ENCODE measurements at regions not wholly inside any gene's neighbourhood (a gene's known extent, or its start where the extent isn't known, plus 50 kb on each side); places are given as distances from the start of the nearest gene placed in this dataset.
"Not testable (repeated sequence)": the region's sequence is repeated elsewhere in the genome, so short reads cannot be mapped to it uniquely, and the experiment has no call there.

DNA sequence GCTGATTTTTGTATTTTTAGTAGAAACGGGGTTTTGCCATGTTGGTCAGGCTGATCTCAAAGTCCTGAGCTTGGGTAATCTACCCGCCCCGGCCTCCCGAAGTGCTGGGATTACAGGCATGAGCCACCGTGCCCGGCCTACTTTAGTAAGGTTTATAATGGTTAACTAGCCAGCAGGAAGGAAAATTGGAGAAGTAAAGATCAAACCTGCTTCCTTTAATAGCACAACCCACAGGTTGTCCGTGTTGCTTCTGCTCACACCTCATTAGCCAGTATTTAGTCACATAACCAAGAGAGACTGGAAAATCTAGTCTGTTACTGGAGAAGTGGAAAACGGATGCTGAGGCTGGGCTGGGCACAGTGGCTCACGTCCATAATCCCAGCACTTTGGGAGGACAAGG is 51.9 kb upstream of the TBL1XR1 start:
- Histone ChIP-seq H3K27ac (ENCODE audit: low read depth, low read length) (no peak overlapping the region), H3K27me3 (ENCODE audit: control insufficient read depth in 3 of 3, insufficient read depth in 3 of 3, low read length in 3 of 3) (no peaks in the 10 kb centered on the region), H3K4me1 (ENCODE audit: control insufficient read depth in 3 of 3, insufficient read depth in 3 of 3, low read length in 3 of 3) (peaks cover 0 to 2% (median 0%) of the 10 kb centered on the region in 3 donors), H3K36me3 (ENCODE audit: control insufficient read depth in 3 of 3, insufficient read depth in 3 of 3, low read length in 3 of 3) (no peaks in the 10 kb centered on the region), H3K9ac (ENCODE audit: low read depth in 1 of 3, low read length in 3 of 3) (no peak overlapping the region), H3K9me3 (ENCODE audit: control insufficient read depth in 3 of 3, low read length in 3 of 3) (no peaks in the 10 kb centered on the region), H3K4me3 (ENCODE audit: low read length in 3 of 3) (no peak overlapping the region)

DNA sequence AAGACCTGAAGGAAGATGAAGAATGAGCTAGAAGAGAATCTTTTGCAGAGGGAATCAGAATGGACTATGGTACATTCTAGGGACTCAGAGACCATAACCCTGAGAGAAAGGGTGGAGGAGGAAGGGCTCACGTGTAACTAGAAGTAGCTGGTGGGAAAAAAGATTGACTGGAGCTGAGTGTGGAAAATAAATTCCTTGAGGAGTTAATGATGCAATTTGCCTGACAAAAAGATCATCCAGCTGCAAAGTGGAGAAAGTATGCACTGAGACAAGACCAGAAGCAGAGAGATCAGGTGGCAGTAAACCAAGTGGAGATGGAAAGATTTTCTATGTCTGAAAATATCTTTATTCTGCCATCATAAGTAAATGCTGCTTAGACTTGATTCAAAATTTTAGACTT is 52.9 kb upstream of the TBL1XR1 start:
- Histone ChIP-seq H3K36me3 (ENCODE audit: control insufficient read depth in 3 of 3, insufficient read depth in 3 of 3, low read length in 3 of 3) (no peaks in the 10 kb centered on the region), H3K27me3 (ENCODE audit: control insufficient read depth in 3 of 3, insufficient read depth in 3 of 3, low read length in 3 of 3) (no peaks in the 10 kb centered on the region), H3K4me1 (ENCODE audit: control insufficient read depth in 3 of 3, insufficient read depth in 3 of 3, low read length in 3 of 3) (peaks cover 0 to 2% (median 0%) of the 10 kb centered on the region in 3 donors), H3K9me3 (ENCODE audit: control insufficient read depth in 3 of 3, low read length in 3 of 3) (no peaks in the 10 kb centered on the region), H3K4me3 (ENCODE audit: low read length in 3 of 3) (no peak overlapping the region), H3K9ac (ENCODE audit: low read depth in 1 of 3, low read length in 3 of 3) (no peak overlapping the region), H3K27ac (ENCODE audit: low read depth, low read length) (no peak overlapping the region)

DNA sequence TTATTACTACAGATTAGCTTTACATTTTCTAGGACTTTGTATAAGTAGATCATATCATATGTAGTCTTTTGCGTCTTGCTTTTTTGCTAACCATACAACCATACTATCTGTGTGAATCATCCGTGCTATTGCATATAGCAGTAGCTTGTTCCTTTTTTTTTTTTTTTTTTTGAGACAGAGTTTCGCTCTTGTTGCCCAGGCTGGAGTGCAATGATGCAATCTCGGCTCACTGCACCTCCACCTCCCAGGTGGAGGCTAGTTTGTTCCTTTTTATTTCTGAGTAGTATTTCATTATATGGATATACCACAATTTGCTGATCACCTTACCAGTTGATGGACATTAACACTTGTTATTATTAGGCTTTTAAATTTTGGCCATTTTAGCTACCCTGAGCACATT is 54.5 kb upstream of the TBL1XR1 start:
- Histone ChIP-seq H3K9ac (ENCODE audit: low read depth in 1 of 3, low read length in 3 of 3) (no peak overlapping the region), H3K27me3 (ENCODE audit: control insufficient read depth in 3 of 3, insufficient read depth in 3 of 3, low read length in 3 of 3) (no peaks in the 10 kb centered on the region), H3K36me3 (ENCODE audit: control insufficient read depth in 3 of 3, insufficient read depth in 3 of 3, low read length in 3 of 3) (no peaks in the 10 kb centered on the region), H3K27ac (ENCODE audit: low read depth, low read length) (no peak overlapping the region), H3K4me3 (ENCODE audit: low read length in 3 of 3) (no peak overlapping the region), H3K9me3 (ENCODE audit: control insufficient read depth in 3 of 3, low read length in 3 of 3) (no peaks in the 10 kb centered on the region), H3K4me1 (ENCODE audit: control insufficient read depth in 3 of 3, insufficient read depth in 3 of 3, low read length in 3 of 3) (peaks cover 0 to 2% (median 0%) of the 10 kb centered on the region in 3 donors)

DNA sequence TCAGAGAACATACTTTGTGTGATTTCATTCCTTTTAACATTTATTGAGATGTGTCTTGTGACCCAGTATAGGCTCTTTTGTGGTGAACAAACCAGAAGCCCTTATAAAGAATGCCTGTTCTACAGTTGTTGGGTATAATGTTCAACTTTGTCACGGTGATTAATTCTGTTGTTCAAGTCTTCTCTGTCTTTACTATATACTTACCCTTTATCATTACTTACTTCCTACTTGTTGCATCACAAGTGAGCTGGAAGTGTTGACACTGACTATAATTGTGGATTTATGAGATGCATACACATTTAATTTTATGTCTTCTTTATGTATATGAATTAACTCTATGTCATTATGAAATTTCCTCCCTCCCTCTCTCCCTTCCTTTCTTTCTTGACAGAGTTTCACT is 59.7 kb upstream of the TBL1XR1 start:
- H3K36me3 ChIP-seq (ENCODE audit: control insufficient read depth in 3 of 3, insufficient read depth in 3 of 3, low read length in 3 of 3) = no peaks in the 10 kb centered on the region
- no peak overlapping the region for H3K27ac ChIP-seq (ENCODE audit: low read depth, low read length)
- no peak overlapping the region for H3K4me3 ChIP-seq (ENCODE audit: low read length in 3 of 3)
- H3K4me1 ChIP-seq (ENCODE audit: control insufficient read depth in 3 of 3, insufficient read depth in 3 of 3, low read length in 3 of 3) = no peaks in the 10 kb centered on the region
- H3K27me3 ChIP-seq (ENCODE audit: control insufficient read depth in 3 of 3, insufficient read depth in 3 of 3, low read length in 3 of 3) = no peaks in the 10 kb centered on the region
- H3K9ac ChIP-seq (ENCODE audit: low read depth in 1 of 3, low read length in 3 of 3) = no peak overlapping the region
- H3K9me3 ChIP-seq (ENCODE audit: control insufficient read depth in 3 of 3, low read length in 3 of 3) = no peaks in the 10 kb centered on the region

DNA sequence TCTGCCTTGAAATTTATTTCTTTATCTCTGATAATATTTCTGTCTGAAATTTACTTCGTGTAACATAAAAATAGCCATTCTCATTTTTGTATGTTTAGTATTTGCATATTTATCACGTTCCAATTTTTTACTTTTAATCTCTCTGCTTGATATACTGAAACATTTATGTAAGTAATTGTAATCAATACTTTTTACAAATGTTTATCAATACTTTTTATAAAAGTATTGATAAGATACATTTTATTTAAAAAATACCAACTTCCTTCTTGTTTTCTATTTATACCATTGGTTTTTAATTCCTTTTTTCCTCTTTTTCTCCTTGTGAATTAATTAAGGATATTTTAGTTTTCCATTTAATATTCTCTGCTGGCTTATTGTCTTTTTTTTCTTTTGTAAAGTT is 60.3 kb upstream of the TBL1XR1 start:
- H3K4me1 ChIP-seq (ENCODE audit: control insufficient read depth in 3 of 3, insufficient read depth in 3 of 3, low read length in 3 of 3) = no peaks in the 10 kb centered on the region

DNA sequence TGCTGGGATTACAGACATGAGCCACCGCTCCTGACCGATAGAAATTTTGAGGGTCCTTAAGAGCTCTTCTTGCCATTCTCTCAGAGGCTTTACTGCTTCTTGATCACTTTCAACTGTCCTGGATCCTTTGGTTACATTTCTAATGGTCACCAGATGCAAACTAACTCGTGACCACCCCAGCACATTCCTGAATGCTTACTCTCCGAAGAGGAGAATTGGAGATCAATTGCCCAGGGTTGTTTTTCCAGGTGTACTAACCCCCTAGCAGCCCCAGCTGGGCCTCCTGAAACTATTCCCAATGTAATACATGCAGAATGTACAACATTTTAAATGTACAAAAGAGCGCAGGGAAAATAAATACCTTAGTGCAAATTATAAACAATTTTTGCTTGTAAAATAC is 65.1 kb upstream of the TBL1XR1 start:
- no peaks in the 10 kb centered on the region for H3K9me3 ChIP-seq (ENCODE audit: control insufficient read depth in 3 of 3, low read length in 3 of 3)
- H3K4me3 ChIP-seq (ENCODE audit: low read length in 3 of 3) = no peak overlapping the region
- no peaks in the 10 kb centered on the region for H3K27me3 ChIP-seq (ENCODE audit: control insufficient read depth in 3 of 3, insufficient read depth in 3 of 3, low read length in 3 of 3)
- no peak overlapping the region for H3K9ac ChIP-seq (ENCODE audit: low read depth in 1 of 3, low read length in 3 of 3)
- no peaks in the 10 kb centered on the region for H3K36me3 ChIP-seq (ENCODE audit: control insufficient read depth in 3 of 3, insufficient read depth in 3 of 3, low read length in 3 of 3)
- H3K4me1 ChIP-seq (ENCODE audit: control insufficient read depth in 3 of 3, insufficient read depth in 3 of 3, low read length in 3 of 3) = peaks cover 0 to 3% (median 0%) of the 10 kb centered on the region in 3 donors
- no peak overlapping the region for H3K27ac ChIP-seq (ENCODE audit: low read depth, low read length)

More for the DNA sequence above, 60.3 kb upstream of the TBL1XR1 start:
- H3K27ac ChIP-seq (ENCODE audit: low read depth, low read length) = no peak overlapping the region
- no peak overlapping the region for H3K4me3 ChIP-seq (ENCODE audit: low read length in 3 of 3)
- no peaks in the 10 kb centered on the region for H3K9me3 ChIP-seq (ENCODE audit: control insufficient read depth in 3 of 3, low read length in 3 of 3)
- no peak overlapping the region for H3K9ac ChIP-seq (ENCODE audit: low read depth in 1 of 3, low read length in 3 of 3)
- no peaks in the 10 kb centered on the region for H3K36me3 ChIP-seq (ENCODE audit: control insufficient read depth in 3 of 3, insufficient read depth in 3 of 3, low read length in 3 of 3)
- no peaks in the 10 kb centered on the region for H3K27me3 ChIP-seq (ENCODE audit: control insufficient read depth in 3 of 3, insufficient read depth in 3 of 3, low read length in 3 of 3)

DNA sequence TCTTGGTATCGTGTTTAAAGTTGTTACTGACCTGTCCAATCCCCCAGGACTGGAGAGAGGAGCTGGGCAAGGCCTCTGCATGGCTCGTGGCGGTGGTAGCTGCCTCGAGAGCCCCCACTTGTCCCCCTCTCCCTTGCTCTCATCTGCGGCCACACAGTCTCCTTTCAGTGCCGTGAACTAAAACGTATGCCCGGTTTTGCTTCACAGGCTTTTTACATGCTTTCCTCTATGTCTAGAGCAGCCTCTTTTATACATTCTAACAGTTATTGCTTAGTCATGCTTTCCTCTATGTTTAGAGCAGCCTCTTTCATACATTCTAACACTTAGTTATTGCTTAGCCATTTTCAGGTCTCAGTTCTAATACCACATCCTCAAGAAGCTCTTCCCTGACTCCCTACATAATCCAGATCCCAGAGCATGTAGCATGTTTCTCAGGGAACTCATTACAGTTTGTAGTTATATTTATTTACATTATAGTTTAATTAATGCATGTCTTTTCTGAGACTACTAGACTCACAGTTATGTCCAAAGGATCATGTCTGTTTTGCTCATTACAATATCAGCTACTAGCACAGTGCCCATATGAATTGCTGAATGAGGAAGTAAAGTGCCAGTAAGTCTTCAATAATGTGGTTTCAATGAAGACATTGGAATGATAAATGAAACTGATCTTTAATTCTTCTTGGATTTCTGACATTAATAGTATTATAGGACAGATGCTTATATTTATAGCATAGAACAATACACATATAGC is 66.5 kb upstream of the TBL1XR1 start:
- Histone ChIP-seq H3K9me3 (ENCODE audit: control insufficient read depth in 3 of 3, low read length in 3 of 3) (no peaks in the 10 kb centered on the region), H3K4me1 (ENCODE audit: control insufficient read depth in 3 of 3, insufficient read depth in 3 of 3, low read length in 3 of 3) (peaks cover 0 to 3% (median 0%) of the 10 kb centered on the region in 3 donors), H3K27ac (ENCODE audit: low read depth, low read length) (no peak overlapping the region), H3K9ac (ENCODE audit: low read depth in 1 of 3, low read length in 3 of 3) (no peak overlapping the region), H3K27me3 (ENCODE audit: control insufficient read depth in 3 of 3, insufficient read depth in 3 of 3, low read length in 3 of 3) (no peaks in the 10 kb centered on the region), H3K36me3 (ENCODE audit: control insufficient read depth in 3 of 3, insufficient read depth in 3 of 3, low read length in 3 of 3) (no peaks in the 10 kb centered on the region), H3K4me3 (ENCODE audit: low read length in 3 of 3) (no peak overlapping the region)

DNA sequence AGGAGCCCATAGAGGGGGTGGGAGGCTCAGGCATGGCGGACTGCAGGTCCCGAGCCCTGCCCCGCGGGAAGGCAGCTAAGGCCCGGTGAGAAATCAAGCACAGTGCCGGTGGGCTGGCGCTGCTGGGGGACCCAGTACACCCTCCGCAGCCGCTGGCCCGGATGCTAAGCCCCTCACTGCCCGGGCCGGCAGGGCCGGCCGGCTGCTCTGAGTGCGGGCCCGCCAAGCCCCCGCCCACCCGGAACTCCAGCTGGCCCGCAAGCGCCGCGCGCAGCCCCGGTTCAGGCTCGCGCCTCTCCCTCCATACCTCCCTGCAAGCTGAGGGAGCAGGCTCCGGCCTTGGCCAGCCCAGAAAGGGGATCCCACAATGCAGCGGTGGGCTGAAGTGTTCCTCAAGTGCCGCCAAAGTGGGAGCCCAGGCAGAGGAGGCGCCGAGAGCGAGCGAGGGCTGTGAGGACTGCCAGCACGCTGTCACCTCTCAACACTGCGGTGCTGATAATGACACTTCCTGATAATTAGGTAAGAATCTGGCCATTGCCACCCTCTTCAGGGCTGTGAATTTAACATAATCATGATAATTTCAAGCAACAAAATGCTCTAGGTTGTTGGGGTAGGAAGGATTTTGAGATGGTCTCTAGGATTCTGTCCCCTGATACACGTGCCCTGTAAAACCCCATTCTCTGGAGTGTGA is 74.7 kb upstream of the TBL1XR1 start:
- not testable (repeated sequence) for H3K27ac ChIP-seq (ENCODE audit: low read depth, low read length); H3K27me3 ChIP-seq (ENCODE audit: control insufficient read depth in 3 of 3, insufficient read depth in 3 of 3, low read length in 3 of 3); H3K36me3 ChIP-seq (ENCODE audit: control insufficient read depth in 3 of 3, insufficient read depth in 3 of 3, low read length in 3 of 3); H3K9me3 ChIP-seq (ENCODE audit: control insufficient read depth in 3 of 3, low read length in 3 of 3); H3K9ac ChIP-seq (ENCODE audit: low read depth in 1 of 3, low read length in 3 of 3); H3K4me1 ChIP-seq (ENCODE audit: control insufficient read depth in 3 of 3, insufficient read depth in 3 of 3, low read length in 3 of 3); H3K4me3 ChIP-seq (ENCODE audit: low read length in 3 of 3)

DNA sequence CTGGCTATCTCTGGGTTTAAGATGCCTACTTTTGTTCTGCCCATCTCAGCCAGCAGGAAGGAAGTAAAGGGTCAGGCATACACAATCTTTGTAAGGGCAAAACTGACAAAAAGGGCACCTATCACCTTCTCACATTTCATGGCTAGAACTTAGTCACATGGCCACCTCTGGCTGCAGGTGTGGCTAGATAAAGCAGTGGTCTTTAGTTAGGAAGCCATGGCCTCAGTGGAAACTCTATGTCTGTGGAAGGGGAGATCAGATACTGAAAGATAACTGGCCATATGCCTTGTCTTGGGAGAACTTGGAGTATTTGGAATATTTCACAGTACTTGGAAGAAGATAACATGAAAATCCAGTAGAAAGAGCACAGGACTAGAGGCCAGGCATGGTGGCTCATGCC is 80.7 kb upstream of the TBL1XR1 start:
- H3K27me3 ChIP-seq (ENCODE audit: control insufficient read depth in 3 of 3, insufficient read depth in 3 of 3, low read length in 3 of 3) = no peaks in the 10 kb centered on the region
- no peak overlapping the region for H3K9ac ChIP-seq (ENCODE audit: low read depth in 1 of 3, low read length in 3 of 3)
- no peak overlapping the region for H3K4me3 ChIP-seq (ENCODE audit: low read length in 3 of 3)
- H3K9me3 ChIP-seq (ENCODE audit: control insufficient read depth in 3 of 3, low read length in 3 of 3) = no peaks in the 10 kb centered on the region
- H3K4me1 ChIP-seq (ENCODE audit: control insufficient read depth in 3 of 3, insufficient read depth in 3 of 3, low read length in 3 of 3) = no peaks in the 10 kb centered on the region
- H3K36me3 ChIP-seq (ENCODE audit: control insufficient read depth in 3 of 3, insufficient read depth in 3 of 3, low read length in 3 of 3) = no peaks in the 10 kb centered on the region
- no peak overlapping the region for H3K27ac ChIP-seq (ENCODE audit: low read depth, low read length)

DNA sequence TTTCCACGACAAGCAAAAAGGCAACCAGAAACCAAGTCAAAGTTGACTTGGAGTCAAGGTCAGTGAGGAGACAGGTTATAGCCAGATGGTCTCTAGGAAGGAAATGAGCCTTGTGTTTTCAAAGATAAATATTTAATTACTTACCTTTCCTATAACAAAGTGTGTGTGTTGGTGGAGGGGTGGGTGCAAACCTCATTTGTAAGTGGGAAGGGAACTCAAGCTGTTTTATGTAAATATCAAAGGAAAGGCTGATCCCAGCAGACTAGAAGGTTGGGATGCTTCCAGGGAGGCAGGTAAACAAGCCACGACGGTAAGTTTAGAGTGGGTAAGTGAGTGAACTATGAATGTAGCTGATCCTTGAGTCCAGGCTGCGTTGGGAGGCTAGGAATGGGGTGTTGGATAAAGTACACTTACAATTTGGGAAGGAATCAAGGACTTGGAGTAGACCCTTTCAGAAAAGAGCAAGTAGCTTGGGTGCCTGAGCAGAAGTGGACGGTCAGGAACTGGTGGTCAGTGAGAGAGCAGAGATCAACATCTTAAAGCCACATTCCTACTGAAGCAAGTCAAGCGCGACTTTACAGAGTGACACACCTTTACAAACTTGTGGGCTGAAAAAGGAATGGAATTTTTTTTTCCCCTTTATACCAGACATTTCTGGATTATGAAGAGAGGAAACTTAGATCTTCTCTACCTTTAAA is 82.0 kb upstream of the TBL1XR1 start:
- no peak overlapping the region for H3K27ac ChIP-seq (ENCODE audit: low read depth, low read length)
- H3K9me3 ChIP-seq (ENCODE audit: control insufficient read depth in 3 of 3, low read length in 3 of 3) = no peaks in the 10 kb centered on the region
- H3K9ac ChIP-seq (ENCODE audit: low read depth in 1 of 3, low read length in 3 of 3) = no peak overlapping the region
- H3K27me3 ChIP-seq (ENCODE audit: control insufficient read depth in 3 of 3, insufficient read depth in 3 of 3, low read length in 3 of 3) = no peaks in the 10 kb centered on the region
- no peaks in the 10 kb centered on the region for H3K4me1 ChIP-seq (ENCODE audit: control insufficient read depth in 3 of 3, insufficient read depth in 3 of 3, low read length in 3 of 3)
- H3K4me3 ChIP-seq (ENCODE audit: low read length in 3 of 3) = no peak overlapping the region
- H3K36me3 ChIP-seq (ENCODE audit: control insufficient read depth in 3 of 3, insufficient read depth in 3 of 3, low read length in 3 of 3) = no peaks in the 10 kb centered on the region

All from skeletal muscle tissue (tissue), 3 donors.